ENCODE measurements at regions not wholly inside any gene's neighbourhood (a gene's known extent, or its start where the extent isn't known, plus 50 kb on each side); places are given as distances from the start of the nearest gene placed in this dataset.
"Not testable (repeated sequence)": the region's sequence is repeated elsewhere in the genome, so short reads cannot be mapped to it uniquely, and the experiment has no call there.

DNA sequence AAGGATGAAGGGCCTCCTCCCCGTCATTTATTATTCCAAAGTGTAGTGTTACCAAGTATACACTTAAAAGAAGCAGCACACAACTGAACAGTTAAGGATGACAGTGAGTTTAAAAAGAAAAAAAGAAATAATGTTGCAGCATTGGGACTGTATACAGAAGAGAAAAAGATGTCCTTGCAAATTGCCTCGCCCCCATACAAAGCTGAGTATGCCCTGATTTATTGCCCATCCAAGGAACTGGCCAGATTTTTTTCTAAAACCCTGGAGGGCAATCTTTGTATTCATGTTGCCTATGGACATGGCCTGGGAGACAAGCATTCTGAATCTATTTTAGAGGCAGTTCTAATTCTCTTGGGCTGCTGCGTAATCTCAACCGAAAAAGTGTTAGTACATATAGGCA lies 182.7 kb upstream of the NR4A3 start:
- no peak for DNase-seq

- DNase-seq: no peak
Observed at GRCh38 chr9:99647604-99648003, 174.1 kb upstream of the NR4A3 start.

GRCh38 chr9:99650187-99650874 lies 171.4 kb upstream of the NR4A3 start:
- DNase-seq: no peak

DNA sequence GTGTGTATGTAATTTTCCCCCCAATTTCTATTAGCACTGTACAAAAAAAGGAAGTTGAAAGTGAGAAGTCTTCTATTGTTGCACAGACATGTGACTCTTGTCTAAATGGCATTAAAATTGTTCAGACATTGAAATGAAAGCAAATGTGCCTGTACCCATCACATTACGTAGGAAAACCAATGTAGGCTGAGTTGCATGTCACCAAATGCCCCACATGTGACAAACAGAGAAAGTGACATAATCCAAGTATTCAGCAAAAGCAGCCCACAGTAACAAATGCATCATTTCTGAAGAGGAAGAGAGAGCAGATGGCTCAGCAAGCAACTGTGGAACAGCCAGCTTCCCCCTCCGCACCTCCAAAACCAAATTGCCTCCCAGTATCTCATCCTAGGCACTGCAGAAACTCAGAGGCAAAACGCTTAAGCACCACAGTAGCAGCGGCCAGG lies 161.5 kb upstream of the NR4A3 start:
- DNase-seq: no peak

GRCh38 chr9:99663297-99663696 lies 158.4 kb upstream of the NR4A3 start:
- DNase-seq: no peak

DNA sequence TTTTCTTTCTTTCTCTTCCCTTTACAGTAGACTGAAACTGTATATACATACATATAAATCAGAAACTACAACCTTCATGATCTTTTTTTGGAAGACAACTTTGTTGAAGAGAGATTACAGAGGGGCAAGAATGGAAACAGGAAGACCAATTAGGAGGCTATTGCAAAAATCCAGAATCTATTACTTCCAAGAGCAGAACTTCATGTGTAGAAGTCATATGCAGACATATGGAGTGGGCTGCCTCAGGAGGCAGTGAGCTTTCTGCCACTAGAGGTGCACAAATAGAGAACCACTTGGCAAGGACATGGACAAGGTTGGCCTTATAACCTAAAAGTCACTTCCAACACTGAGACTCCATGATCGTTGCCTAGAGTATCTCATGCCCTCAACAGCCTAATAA lies 157.8 kb upstream of the NR4A3 start:
- no peak for DNase-seq

DNA sequence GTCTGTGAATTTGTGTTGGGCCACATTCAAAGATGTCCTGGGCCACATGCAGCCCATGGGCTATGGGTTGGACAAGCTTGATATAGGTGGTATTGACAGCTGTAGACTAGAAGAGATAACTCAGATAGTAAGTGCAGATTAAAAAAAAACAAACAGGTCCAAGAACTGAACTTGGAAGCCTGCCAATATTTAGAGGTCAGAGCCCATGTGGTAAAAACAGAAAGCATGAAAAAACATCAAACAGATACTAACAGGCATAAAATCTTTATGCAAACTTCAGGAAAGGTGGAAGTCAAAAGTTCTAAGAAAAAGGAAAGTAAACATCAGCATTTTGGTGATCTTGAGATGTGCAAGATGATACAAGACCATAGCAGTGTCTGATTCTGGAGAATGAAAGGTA lies 155.1 kb upstream of the NR4A3 start:
- no peak for DNase-seq

DNA sequence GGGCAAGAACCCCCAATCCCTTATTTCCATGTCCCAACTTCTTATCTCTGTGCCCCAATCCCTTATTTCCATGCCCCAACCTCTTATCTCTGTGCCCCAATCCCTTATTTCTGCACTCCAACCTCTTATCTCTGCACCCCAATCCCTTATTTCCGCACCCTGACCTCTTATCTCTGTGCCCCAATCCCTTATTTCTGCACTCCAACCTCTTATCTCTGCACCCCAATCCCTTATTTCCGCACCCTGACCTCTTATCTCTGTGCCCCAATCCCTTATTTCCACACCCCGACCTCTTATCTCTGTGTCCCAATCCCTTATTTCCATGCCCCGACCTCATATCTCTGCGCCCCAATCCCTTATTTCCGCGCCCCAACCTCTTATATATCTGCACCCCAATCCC lies 150.8 kb upstream of the NR4A3 start:
- not testable (repeated sequence) for DNase-seq

- DNase-seq: no peak
Observed at GRCh38 chr9:99677281-99677680, 144.4 kb upstream of the NR4A3 start.

DNA sequence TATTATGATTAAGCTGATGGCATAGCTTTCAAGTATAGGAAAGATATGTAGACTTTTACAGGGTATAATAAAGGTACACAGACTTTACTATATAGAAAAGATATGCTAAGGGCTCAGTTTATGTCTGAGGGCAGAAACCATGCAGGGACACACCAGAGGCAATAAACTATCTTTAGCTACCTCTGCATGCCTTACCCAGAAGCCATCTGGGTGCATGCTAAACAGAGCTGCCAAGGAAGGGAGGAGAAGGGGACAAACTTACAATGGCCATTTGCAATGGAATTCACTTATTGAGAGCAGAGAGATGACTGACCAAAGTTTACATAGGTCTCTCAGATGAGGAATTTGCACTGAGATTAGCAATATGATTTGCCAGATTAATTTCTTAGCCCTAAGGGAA lies 143.1 kb upstream of the NR4A3 start:
- DNase-seq: no peak

DNA sequence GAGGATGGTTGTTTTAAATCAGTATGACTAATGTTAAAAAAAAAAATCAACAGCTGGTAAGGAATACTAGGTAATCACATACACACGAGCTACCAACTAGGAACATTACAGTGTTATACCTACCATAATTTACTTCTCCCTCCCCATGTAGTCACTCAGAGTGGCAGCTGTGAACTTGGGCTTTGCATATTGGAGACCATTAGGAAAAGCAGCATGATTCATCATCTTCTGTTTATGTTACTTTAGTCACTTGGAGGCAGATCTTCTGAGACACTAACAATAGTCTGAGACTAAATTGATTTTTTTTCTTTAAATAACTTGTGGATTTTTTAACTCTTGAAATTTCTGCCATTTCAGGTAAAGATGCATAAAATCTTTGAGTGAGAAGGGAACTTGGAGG lies 141.5 kb upstream of the NR4A3 start:
- DNase-seq: no peak

DNA sequence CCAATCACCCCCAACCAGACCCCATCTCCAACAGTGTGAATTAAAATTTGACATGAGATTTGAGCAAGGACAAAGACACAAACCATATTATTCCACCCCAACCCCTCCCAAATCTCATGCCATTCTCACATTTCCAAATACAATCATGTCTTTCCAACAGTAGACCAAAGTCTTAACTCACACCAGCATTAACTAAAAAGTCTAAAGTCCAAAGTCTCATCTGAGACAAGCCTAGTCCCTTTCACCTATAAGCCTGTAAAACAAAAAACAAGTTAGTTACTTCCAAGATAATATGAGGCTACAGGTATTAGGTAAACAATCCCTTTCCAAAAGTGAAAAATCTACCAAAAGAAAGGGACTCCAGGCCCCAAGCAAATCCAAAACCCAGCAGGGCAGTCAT lies 140.6 kb upstream of the NR4A3 start:
- no peak for DNase-seq

- no peak for DNase-seq
Observed at GRCh38 chr9:99682378-99682777, 139.3 kb upstream of the NR4A3 start.

- DNase-seq: no peak
Observed at GRCh38 chr9:99682870-99683269, 138.8 kb upstream of the NR4A3 start.

DNA sequence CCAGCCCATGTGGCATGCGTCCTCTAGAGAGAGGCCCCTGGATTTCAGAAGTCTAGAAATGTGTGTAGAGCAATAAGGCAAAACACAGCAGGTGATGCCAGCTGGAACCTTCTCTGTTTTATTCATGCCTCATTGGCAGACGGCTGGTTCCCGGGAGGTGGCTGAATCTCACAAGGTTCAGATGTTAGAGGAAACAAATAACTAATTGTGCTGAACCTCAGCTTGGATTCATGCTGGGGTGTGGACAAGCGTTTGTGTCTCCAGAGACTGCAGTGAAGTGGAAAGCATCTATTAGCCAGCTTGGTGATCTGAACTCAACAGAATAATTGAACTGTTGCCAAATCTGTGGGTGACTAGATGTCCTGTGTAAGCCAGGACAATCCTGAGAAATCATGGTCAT lies 131.1 kb upstream of the NR4A3 start:
- no peak for DNase-seq

GRCh38 chr9:99693888-99694287 lies 127.8 kb upstream of the NR4A3 start:
- DNase-seq: no peak

- DNase-seq: no peak
Observed at GRCh38 chr9:99694393-99694792, 127.3 kb upstream of the NR4A3 start.

GRCh38 chr9:99699396-99699795 lies 122.3 kb upstream of the NR4A3 start:
- no peak for DNase-seq

DNA sequence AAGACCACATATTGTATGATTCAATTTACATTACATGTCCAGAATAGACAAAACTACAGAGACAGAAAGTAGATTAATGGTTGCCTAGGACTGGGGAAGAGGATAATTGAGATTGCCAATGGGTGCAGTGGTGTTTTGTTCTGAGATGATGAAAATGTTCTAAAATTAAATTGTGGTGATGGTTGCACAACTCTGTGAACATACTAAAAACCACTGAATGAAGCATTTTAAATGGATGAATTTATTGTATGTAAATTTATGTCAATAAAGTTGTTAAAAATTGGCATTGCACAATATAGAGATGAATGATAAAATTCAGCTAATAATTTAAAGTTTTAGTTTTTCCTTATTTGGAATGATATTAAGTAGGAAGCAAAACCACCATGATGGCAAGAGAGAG lies 109.5 kb upstream of the NR4A3 start:
- DNase-seq: no peak

- DNase-seq: no peak
Observed at GRCh38 chr9:99713838-99714306, 107.8 kb upstream of the NR4A3 start.

GRCh38 chr9:99718631-99719030 lies 103.1 kb upstream of the NR4A3 start:
- no peak for DNase-seq

DNA sequence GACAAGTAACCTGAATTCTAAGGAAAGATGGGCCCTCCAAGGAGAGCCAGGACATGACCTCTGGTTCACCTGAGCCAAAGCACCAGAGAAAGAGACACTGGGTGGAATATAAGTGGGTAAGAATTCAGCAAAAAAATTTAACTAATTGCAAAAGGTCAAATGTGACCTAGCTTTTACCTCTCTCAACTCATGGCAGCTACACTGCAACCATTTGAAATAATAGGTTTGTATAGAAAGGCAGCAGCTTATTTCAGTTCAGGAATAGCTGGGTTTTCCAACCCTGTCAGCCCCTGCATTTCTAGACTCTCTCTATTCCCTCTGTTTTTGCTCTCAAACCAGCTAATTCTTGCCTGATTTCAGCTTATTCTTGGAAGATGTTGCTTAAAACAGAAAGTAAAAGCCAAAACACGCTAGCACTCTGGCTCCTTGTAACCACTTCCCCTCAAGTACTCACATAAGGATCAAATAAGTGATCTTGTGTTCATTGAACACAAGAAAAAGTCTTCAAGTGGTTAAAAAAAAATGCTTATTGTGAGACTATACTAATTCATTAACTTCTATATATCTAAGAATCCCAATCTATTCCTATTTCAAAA lies 101.1 kb upstream of the NR4A3 start:
- no peak for DNase-seq

GRCh38 chr9:99721898-99722297 lies 99.8 kb upstream of the NR4A3 start:
- DNase-seq: no peak

DNA sequence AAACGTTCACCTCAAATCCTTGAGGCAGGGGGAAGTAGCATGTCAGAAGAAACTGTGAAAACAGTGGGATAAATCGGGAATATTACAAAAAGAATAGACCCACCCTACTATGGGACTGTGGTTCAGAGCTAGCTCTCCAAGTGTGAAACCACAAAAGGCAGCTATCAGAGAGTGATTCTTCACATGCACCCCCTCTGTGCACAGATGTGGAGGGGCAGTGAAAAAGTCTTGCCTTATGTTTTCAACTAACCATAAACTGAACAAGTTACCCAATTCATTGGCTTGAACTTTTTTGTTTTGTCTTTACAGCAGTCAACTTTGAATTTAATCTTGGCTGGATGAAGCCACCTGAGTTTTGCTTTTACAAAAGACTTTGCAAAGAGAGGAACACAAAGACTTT lies 98.8 kb upstream of the NR4A3 start:
- no peak for DNase-seq

DNA sequence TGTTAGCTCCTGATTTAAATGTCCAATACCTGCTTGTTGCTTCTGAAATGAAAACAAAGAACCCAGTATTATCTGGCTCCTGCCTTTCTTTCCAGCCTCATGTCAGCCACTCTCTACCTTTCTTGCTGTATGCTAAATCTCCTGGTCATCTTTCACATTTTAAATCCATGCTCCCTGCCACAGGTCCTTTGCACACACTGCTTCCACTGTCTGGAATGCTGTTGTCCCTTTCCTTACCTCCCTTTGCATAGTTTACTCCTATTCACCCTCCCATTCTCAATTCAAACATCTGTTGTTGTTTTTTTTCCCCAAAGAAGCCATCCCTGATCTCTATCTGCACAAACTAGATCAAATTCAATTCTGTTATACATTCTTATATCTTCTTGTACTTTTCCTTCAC lies 97.0 kb upstream of the NR4A3 start:
- no peak for DNase-seq

All from T-helper 9 cell (primary cell).